ENCODE measurements at regions not wholly inside any gene's neighbourhood (a gene's known extent, or its start where the extent isn't known, plus 50 kb on each side); places are given as distances from the start of the nearest gene placed in this dataset.
A peak's percentile ranks its signal among the peaks of the same experiment; 100 is the strongest.

GRCh38 chr1:239987103-239987745, 104.5 kb upstream of the FMN2 start:
- TF ChIP-seq CTCF (IDR thresholded peaks at IDR 0.05; ENCODE audit: low read depth, low read length) (peak; percentile 46), MAX (IDR thresholded peaks at IDR 0.05; ENCODE audit: low read depth, low read length) (no peak), POLR2A (IDR thresholded peaks at IDR 0.05; ENCODE audit: extremely low read depth, insufficient read length) (no peak)
